GM12878 (cell line): ENCODE measurements at regions not wholly inside any gene's neighbourhood (a gene's known extent, or its start where the extent isn't known, plus 50 kb on each side); places are given as distances from the start of the nearest gene placed in this dataset.

ENCODE experiments used
- ATAC-seq: fragments of 200-7000 bp; cut with Tn5 transposase; 3 replicates; pipeline ENCODE4 v1.9.1; 2020; ENCODE audit warnings: mild to moderate bottlenecking, moderate library complexity
- BruUV-seq: library from RNA; stranded (reverse); fragments of 400-500 nt; replicated peaks from 2 replicates; lab custom pipeline; 2021; lab: Mats Ljungman, UMichigan
- CTCF ChIA-PET: fragments of 300-600 bp; sonication (Branson Sonifier 250); formaldehyde crosslinking; extraction: SDS; loops from one replicate; lab custom pipeline; 2021; ENCODE audit warnings: inconsistent platforms; lab: Yijun Ruan, JAX
- POLR2A ChIA-PET: fragments of 350-600 bp; formaldehyde crosslinking; extraction: SDS; loops from one replicate; lab custom pipeline; 2021; ENCODE audit warnings: inconsistent platforms; lab: Charles Lee
- RAD21 ChIA-PET: fragments of 300-600 bp; sonication (Branson Sonifier 250); formaldehyde crosslinking; loops from one replicate; lab custom pipeline; 2023; ENCODE audit warnings: antibody characterized with exemption; ENCODE audit not compliant: unreplicated experiment; lab: Charles Lee
- SMC1A ChIA-PET: fragments of 300-600 bp; sonication (Branson Sonifier 250); formaldehyde crosslinking; loops from one replicate; lab custom pipeline; 2023; ENCODE audit not compliant: unreplicated experiment, uncharacterized antibody; lab: Charles Lee
- DNase-seq: peaks from one replicate; pipeline ENCODE4 v3.0.0-alpha.2; 2011; ENCODE audit warnings: low read depth, low spot score
- FAIRE-seq: peaks from 3 replicates; lab custom pipeline; 2011; peaks lifted over from hg19 to GRCh38; lab: Jason Lieb, UNC
- H2AFZ ChIP-seq: 2 replicates; pipeline ENCODE4 v1.6.0; 2011; ENCODE audit warnings: low read depth, low read length, control low read depth; ENCODE audit not compliant: control insufficient read depth
- H3K27ac ChIP-seq: 2 replicates; pipeline ENCODE4 v1.5.1; 2011; ENCODE audit warnings: control low read depth; ENCODE audit not compliant: control insufficient read depth, insufficient read depth
- H3K27me3 ChIP-seq, 2 experiments: replicated peaks in 1 of 2; 2 replicates each; pipeline versions ENCODE4 v1.6.0 to v1.6.1; 2011; ENCODE audit warnings: low read length in 1 of 2; ENCODE audit not compliant: control insufficient read depth in 2 of 2, insufficient read depth in 2 of 2
- H3K36me3 ChIP-seq, 2 experiments: 2 replicates each; pipeline ENCODE4 v1.5.1; 2011; ENCODE audit warnings: low read length in 1 of 2; ENCODE audit not compliant: control insufficient read depth in 2 of 2, insufficient read depth in 2 of 2
- H3K4me1 ChIP-seq: 2 replicates; pipeline ENCODE4 v1.6.1; 2011; ENCODE audit warnings: mild to moderate bottlenecking, low read length, moderate library complexity, mixed read lengths; ENCODE audit not compliant: control insufficient read depth, insufficient read depth
- H3K4me2 ChIP-seq: 2 replicates; pipeline ENCODE4 v1.6.0; 2011; ENCODE audit warnings: control low read depth; ENCODE audit not compliant: control insufficient read depth, insufficient read depth
- H3K4me3 ChIP-seq: fragments of 200-600 bp; sonication (generic); 2 replicates; pipeline ENCODE4 v1.5.1; 2016
- H3K79me2 ChIP-seq: 2 replicates; pipeline ENCODE4 v1.6.0; 2011; ENCODE audit warnings: low read length; ENCODE audit not compliant: control insufficient read depth, insufficient read depth
- H3K9ac ChIP-seq: 2 replicates; pipeline ENCODE4 v1.8.0; 2011; ENCODE audit warnings: low read length, control low read depth, mixed read lengths; ENCODE audit not compliant: control insufficient read depth, insufficient read depth
- H3K9me3 ChIP-seq: replicated peaks from 3 replicates; pipeline ENCODE4 v1.5.1; 2011; ENCODE audit warnings: mild to moderate bottlenecking, low read length; ENCODE audit not compliant: control insufficient read depth, insufficient read depth
- H4K20me1 ChIP-seq: 2 replicates; pipeline ENCODE4 v1.6.0; 2011; ENCODE audit not compliant: control insufficient read depth, insufficient read depth
- CEBPB ChIP-seq, 2 experiments: fragments of 150-350 bp in 1 of 2; IDR thresholded peaks; 2 replicates each; pipeline ENCODE4 v1.6.1; 2012 to 2014; ENCODE audit warnings: low read depth in 2 of 2, low read length in 2 of 2, borderline replicate concordance in 1 of 2, inconsistent platforms in 1 of 2
- CHD4 ChIP-seq: fragments of 200-600 bp; sonication (generic); IDR thresholded peaks from 2 replicates; pipeline ENCODE4 v1.6.1; 2016; ENCODE audit warnings: mild to moderate bottlenecking
- EGR1 ChIP-seq, 2 experiments: IDR thresholded peaks; 1 replicate in 1 of 2; 2 replicates in 1 of 2; pipeline ENCODE4 v1.6.1; 2011 to 2012; ENCODE audit warnings: low read depth in 2 of 2, low read length in 2 of 2, borderline replicate concordance in 1 of 2, mild to moderate bottlenecking in 1 of 2, moderate library complexity in 1 of 2
- RBBP5 ChIP-seq: fragments of 200-600 bp; sonication (generic); conservative IDR thresholded peaks from 2 replicates; pipeline ENCODE4 v1.6.1; 2016
- SPI1 ChIP-seq: IDR thresholded peaks from 2 replicates; pipeline ENCODE4 v1.6.1; 2011; ENCODE audit warnings: low read depth, mild to moderate bottlenecking, low read length, moderate library complexity, borderline replicate concordance; ENCODE audit not compliant: insufficient read depth
- TAF1 ChIP-seq: IDR thresholded peaks from 2 replicates; pipeline ENCODE4 v1.6.1; 2011; ENCODE audit warnings: mild to moderate bottlenecking, low read depth, low read length, borderline replicate concordance
- ZBED1 ChIP-seq: IDR thresholded peaks from 2 replicates; pipeline ENCODE4 v1.6.1; 2016; ENCODE audit warnings: borderline replicate concordance
- ZNF24 ChIP-seq: fragments of 450-650 bp; IDR thresholded peaks from 2 replicates; pipeline ENCODE4 v1.6.1; 2017; ENCODE audit warnings: antibody characterized with exemption, mild to moderate bottlenecking
- WGBS: methylation state at CpG from one replicate; pipeline ENCODE4 v1.1.6; 2016; ENCODE audit warnings: low lambda C conversion rate; ENCODE audit not compliant: insufficient replicate concordance, insufficient coverage; ENCODE audit errors: missing lambda C conversion rate; 5-methylcytosine and 5-hydroxymethylcytosine counted together
- in situ Hi-C: fragments of 300-500 bp; cut with MboI; formaldehyde crosslinking; loops from 9 replicates; pipeline ENCODE4 v1.14.3; 2018; ENCODE audit warnings: mixed read lengths
- intact Hi-C: fragments of 100-400 bp; cut with micrococcal nuclease; formaldehyde crosslinking; loops from one replicate; pipeline ENCODE4 v1.14.2; 2022; ENCODE audit not compliant: unreplicated experiment
- TF ChIP-seq, protein P1 (sequence below): IDR thresholded peaks from 2 replicates; pipeline ENCODE4 v1.6.1; 2012; ENCODE audit warnings: improper control_type of control experiment, low read depth, low read length; ENCODE audit not compliant: insufficient replicate concordance

DNA sequence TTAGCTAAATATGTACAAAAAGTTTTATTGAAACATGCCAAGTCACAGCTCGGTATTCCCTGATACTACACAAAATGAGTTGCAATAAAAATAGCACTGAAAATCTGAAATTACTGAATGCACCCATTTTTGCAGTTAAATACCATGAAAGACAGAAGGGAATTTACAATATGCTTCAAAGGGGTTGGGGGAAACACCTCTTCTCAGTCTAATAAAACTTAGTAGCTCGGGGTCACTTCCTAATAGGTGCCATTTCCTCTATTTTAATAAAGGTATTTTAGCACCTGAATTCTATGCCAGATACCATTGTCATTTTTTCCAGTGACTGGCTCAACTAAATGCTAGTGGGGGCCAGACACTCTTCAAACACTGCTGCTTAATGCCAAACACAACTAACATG is 204.1 kb upstream of the MEF2C start (continued):
- no peak for TF ChIP-seq EGR1 (IDR thresholded peaks at IDR 0.05; ENCODE audit: borderline replicate concordance in 1 of 2, low read depth in 2 of 2, low read length in 2 of 2)
- TF ChIP-seq TAF1: no peak
- TF ChIP-seq ZNF24: no peak
- TF ChIP-seq, protein P1, sequence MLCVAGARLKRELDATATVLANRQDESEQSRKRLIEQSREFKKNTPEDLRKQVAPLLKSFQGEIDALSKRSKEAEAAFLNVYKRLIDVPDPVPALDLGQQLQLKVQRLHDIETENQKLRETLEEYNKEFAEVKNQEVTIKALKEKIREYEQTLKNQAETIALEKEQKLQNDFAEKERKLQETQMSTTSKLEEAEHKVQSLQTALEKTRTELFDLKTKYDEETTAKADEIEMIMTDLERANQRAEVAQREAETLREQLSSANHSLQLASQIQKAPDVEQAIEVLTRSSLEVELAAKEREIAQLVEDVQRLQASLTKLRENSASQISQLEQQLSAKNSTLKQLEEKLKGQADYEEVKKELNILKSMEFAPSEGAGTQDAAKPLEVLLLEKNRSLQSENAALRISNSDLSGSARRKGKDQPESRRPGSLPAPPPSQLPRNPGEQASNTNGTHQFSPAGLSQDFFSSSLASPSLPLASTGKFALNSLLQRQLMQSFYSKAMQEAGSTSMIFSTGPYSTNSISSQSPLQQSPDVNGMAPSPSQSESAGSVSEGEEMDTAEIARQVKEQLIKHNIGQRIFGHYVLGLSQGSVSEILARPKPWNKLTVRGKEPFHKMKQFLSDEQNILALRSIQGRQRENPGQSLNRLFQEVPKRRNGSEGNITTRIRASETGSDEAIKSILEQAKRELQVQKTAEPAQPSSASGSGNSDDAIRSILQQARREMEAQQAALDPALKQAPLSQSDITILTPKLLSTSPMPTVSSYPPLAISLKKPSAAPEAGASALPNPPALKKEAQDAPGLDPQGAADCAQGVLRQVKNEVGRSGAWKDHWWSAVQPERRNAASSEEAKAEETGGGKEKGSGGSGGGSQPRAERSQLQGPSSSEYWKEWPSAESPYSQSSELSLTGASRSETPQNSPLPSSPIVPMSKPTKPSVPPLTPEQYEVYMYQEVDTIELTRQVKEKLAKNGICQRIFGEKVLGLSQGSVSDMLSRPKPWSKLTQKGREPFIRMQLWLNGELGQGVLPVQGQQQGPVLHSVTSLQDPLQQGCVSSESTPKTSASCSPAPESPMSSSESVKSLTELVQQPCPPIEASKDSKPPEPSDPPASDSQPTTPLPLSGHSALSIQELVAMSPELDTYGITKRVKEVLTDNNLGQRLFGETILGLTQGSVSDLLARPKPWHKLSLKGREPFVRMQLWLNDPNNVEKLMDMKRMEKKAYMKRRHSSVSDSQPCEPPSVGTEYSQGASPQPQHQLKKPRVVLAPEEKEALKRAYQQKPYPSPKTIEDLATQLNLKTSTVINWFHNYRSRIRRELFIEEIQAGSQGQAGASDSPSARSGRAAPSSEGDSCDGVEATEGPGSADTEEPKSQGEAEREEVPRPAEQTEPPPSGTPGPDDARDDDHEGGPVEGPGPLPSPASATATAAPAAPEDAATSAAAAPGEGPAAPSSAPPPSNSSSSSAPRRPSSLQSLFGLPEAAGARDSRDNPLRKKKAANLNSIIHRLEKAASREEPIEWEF: no peak

DNA sequence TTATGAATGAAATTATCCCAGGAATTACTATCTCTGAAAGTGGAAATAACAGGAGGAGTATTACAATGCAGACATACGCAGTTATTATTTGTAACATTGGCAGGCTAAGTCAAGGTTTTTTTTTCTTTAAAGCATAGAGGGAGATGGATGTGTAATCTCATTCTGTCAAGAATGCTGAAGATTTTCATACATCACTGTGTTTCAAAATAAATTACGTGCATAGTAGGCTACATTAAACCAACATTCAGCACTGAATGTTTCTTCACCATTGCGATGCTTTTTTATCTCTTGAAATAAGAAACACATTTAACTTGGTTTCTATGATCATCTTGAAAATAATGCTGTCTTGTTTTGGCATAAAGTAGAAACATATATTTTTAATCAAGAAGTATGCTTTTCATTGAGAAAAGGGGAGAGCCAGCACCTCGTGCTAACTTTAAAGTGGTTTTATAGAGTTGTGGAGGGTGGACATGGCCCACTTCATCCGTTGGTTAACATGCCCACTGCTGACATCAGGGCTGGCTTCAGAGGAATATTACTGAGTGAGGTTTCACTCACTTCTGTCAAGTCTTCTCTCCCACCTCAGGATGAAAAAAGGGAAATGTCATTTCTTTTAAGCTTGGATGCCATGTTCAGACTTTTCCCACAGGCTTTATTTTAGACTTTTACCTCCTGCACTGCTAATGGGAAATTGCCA is 203.6 kb upstream of the MEF2C start:
- RAD21 ChIA-PET: interaction anchor here (0.5 to 6.2 kb wide), 15 partner anchors 9 to 359 kb away, joined by 3 to 52 read pairs (median 4); no protein-coding TSS in a partner anchor
- no TSS peak for BruUV-seq

More for the DNA sequence above, 203.6 kb upstream of the MEF2C start:
- H3K9ac ChIP-seq: no peak overlapping the region
- no peaks in the 10 kb centered on the region for H3K36me3 ChIP-seq
- intact Hi-C loops (no loop called here), in situ Hi-C loops (no loop called here)
- H3K9me3 ChIP-seq: no peaks in the 10 kb centered on the region
- no peak for FAIRE-seq
- H3K4me3 ChIP-seq: no peak overlapping the region
- no peak for ATAC-seq
- no peaks in the 10 kb centered on the region for H3K79me2 ChIP-seq
- no peak overlapping the region for H3K4me2 ChIP-seq
- no peaks in the 10 kb centered on the region for H3K27me3 ChIP-seq
- ChIA-PET SMC1A (interaction anchor here (0.7 to 3.8 kb wide), 17 partner anchors 9 to 378 kb away, joined by 3 to 30 read pairs (median 3); no protein-coding TSS in a partner anchor), CTCF (interaction anchor here (0.9 to 1.1 kb wide), 5 partner anchors 9 to 359 kb away, joined by 3 read pairs; no protein-coding TSS in a partner anchor), POLR2A (interaction anchor here (1.2 to 1.5 kb wide), 2 partner anchors 11 to 15 kb away, joined by 5 to 8 read pairs; no protein-coding TSS in a partner anchor)
- H3K27ac ChIP-seq: no peak overlapping the region
- peaks cover 3% of the 10 kb centered on the region for H3K4me1 ChIP-seq
- no peak for DNase-seq
- TF ChIP-seq RBBP5 (no peak), CEBPB (IDR thresholded peaks at IDR 0.05; ENCODE audit: borderline replicate concordance in 1 of 2, low read depth in 2 of 2, low read length in 2 of 2) (no peak), SPI1 (no peak), ZBED1 (no peak), CHD4 (no peak)
- H2AFZ ChIP-seq: no peak overlapping the region
- no peaks in the 10 kb centered on the region for H4K20me1 ChIP-seq
- WGBS: 85% methylated on average over 5 of the region's 5 CpGs
